SJCRH30 (cell line): ENCODE measurements at regions not wholly inside any gene's neighbourhood (a gene's known extent, or its start where the extent isn't known, plus 50 kb on each side); places are given as distances from the start of the nearest gene placed in this dataset.
A peak's percentile ranks its signal among the peaks of the same experiment; 100 is the strongest.
"Not testable (repeated sequence)": the region's sequence is repeated elsewhere in the genome, so short reads cannot be mapped to it uniquely, and the experiment has no call there.

Experiments
- DNase-seq, 2 experiments: peaks; one replicate each; pipeline ENCODE4 v3.0.0-alpha.2; 2015 to 2020
- H3K27ac ChIP-seq: fragments of 250-450 bp; sonication (Bioruptor Pico); 2 replicates; pipeline ENCODE4 v1.5.1; 2020; ENCODE audit warnings: mild to moderate bottlenecking, moderate library complexity
- H3K27me3 ChIP-seq: fragments of 250-450 bp; sonication (Bioruptor Pico); 2 replicates; pipeline ENCODE4 v1.5.1; 2020; ENCODE audit warnings: mild to moderate bottlenecking, moderate library complexity
- H3K36me3 ChIP-seq: fragments of 250-450 bp; sonication (Bioruptor Pico); 2 replicates; pipeline ENCODE4 v1.5.1; 2020; ENCODE audit warnings: mild to moderate bottlenecking, moderate library complexity
- H3K4me1 ChIP-seq: fragments of 250-450 bp; sonication (Bioruptor Pico); 2 replicates; pipeline ENCODE4 v1.5.1; 2020; ENCODE audit warnings: mild to moderate bottlenecking, moderate library complexity
- H3K4me3 ChIP-seq: fragments of 250-450 bp; sonication (Bioruptor Pico); 2 replicates; pipeline ENCODE4 v1.5.1; 2020; ENCODE audit warnings: mild to moderate bottlenecking, moderate library complexity
- H3K9me3 ChIP-seq: fragments of 250-450 bp; sonication (Bioruptor Pico); replicated peaks from 2 replicates; pipeline ENCODE4 v1.5.1; 2020; ENCODE audit warnings: mild to moderate bottlenecking, moderate library complexity

DNA sequence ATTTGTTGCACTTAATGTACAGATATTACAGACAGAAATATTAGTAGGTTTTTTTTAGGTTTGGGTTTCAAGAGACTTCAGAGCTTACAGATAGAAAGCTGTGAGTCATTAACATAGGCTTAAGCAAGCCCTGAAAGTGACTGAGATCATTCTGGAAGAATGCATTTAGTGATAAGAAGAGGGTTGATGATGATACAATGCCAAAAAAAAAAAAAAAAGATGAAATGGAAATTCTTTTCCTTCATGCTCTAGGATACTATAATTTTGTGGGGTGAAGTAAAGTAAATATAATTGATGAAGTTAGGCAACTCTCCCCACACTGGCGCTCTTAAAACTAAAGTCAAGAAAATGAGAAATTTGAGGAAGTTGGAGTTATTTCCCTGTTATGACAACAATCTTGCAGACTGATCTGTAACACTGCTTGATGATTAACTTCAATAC is 169.4 kb upstream of the ZNF385D start:
- no peaks in the 10 kb centered on the region for H3K27me3 ChIP-seq
- H3K27ac ChIP-seq: no peak overlapping the region
- DNase-seq: peak in 1 of 2 experiments; percentile 34
- no peaks in the 10 kb centered on the region for H3K36me3 ChIP-seq
- H3K4me1 ChIP-seq: peaks cover 13% of the 10 kb centered on the region
- no peak overlapping the region for H3K4me3 ChIP-seq
- no peaks in the 10 kb centered on the region for H3K9me3 ChIP-seq

DNA sequence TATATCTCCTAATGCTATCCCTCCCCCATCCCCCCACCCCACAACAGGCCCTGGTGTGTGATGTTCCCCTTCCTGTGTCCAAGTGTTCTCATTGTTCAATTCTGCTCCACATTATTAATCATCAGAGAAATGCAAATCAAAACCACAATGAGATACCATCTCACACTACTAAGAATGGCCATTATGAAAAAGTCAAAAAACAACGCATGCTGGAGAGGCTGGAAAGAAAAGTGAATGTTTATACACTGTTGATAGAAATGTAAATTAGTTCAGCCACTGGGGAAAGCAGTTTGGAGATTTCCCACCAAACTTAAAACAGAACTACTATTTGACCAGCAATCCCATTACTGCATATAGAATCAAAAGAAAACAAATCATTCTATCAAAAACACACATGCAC is 172.1 kb upstream of the ZNF385D start:
- not testable (repeated sequence) for H3K27me3 ChIP-seq, H3K27ac ChIP-seq, H3K36me3 ChIP-seq, H3K4me3 ChIP-seq, H3K9me3 ChIP-seq, DNase-seq
- H3K4me1 ChIP-seq: peaks cover 13% of the 10 kb centered on the region

DNA sequence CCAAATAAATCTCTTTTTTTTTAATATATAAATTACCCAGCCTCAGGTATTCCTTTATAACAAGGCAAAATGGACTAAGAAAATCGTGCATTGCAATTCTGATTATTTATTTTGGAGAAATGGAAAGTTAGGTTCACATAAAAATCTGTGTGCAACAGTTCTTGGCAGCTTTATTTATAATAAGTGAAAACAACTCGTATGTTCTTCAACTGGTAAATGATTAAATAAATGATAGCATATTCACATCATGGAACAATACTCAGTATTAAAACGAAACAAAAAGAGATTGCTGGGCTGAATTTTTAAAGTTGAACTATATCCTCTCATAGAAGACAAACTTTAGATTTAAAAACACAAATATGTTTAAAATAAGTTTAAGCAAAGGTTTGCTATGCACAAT is 176.3 kb upstream of the ZNF385D start:
- Histone ChIP-seq H3K27ac (no peak overlapping the region), H3K4me1 (no peaks in the 10 kb centered on the region), H3K9me3 (no peaks in the 10 kb centered on the region), H3K36me3 (no peaks in the 10 kb centered on the region), H3K4me3 (no peak overlapping the region), H3K27me3 (no peaks in the 10 kb centered on the region)
- DNase-seq: no peak

DNA sequence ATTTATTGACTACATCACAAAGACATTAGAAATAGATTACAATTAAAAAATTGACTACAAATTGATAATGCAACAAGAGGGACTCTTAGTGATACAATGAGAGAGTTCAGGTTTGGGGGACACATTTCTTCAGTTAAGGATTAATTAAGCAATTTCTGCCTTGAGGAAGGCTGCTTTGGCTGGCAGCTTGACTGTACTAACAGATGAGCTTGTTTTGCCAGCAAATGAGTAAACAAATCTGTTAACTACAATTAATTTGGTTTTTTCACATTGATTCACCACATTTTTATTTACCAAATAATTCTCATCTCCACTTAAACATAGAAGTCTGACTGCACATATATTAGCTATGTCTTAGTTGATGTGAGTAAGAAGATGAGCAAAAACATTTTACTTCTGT is 183.6 kb upstream of the ZNF385D start:
- H3K4me1 ChIP-seq: peaks cover 19% of the 10 kb centered on the region
- no peak overlapping the region for H3K4me3 ChIP-seq
- no peak for DNase-seq
- no peaks in the 10 kb centered on the region for H3K36me3 ChIP-seq
- no peaks in the 10 kb centered on the region for H3K9me3 ChIP-seq
- H3K27ac ChIP-seq: no peak overlapping the region
- H3K27me3 ChIP-seq: no peaks in the 10 kb centered on the region

DNA sequence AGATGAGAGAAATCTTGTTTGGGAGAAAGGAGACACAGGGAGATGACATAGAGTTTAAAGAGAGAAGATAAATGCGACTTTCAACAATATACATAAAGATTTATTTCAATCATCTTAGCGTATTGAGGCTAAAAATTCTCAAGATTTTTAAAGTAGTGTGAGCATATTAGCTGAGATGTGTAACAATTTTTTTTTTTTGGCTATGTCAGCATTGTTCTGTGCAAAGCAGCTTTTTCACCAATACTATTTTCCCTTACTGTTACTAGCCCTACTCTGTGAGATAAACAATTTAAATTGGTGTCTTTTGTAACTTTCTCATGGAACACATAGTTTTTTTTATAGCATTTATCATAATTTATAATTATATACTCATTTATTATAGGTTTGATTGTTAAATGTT is 185.2 kb upstream of the ZNF385D start:
- H3K9me3 ChIP-seq: no peaks in the 10 kb centered on the region
- peaks cover 19% of the 10 kb centered on the region for H3K4me1 ChIP-seq
- no peaks in the 10 kb centered on the region for H3K36me3 ChIP-seq
- DNase-seq: no peak
- H3K4me3 ChIP-seq: no peak overlapping the region
- no peaks in the 10 kb centered on the region for H3K27me3 ChIP-seq
- H3K27ac ChIP-seq: no peak overlapping the region

DNA sequence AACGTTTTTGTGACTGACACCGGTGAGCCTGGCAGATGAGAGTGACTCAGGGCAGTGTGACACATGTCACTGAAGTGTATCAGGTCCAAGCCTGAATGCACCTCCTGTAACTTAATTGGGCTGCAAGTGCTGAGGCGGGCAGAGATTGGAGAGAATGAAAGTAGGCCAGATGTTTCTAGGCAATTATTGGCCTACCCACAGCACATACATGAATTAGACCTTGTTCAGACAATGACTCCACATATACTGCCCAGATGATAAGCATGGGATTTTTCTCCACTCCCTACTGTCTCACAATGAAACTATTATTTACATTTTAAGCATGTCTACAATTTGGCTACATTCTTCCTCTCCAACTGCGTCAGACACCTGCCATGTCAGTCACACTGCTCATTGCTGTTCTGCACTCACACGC is 187.3 kb upstream of the ZNF385D start:
- Histone ChIP-seq H3K4me3 (no peak overlapping the region), H3K4me1 (peaks cover 26% of the 10 kb centered on the region), H3K36me3 (no peaks in the 10 kb centered on the region), H3K9me3 (no peaks in the 10 kb centered on the region), H3K27me3 (no peaks in the 10 kb centered on the region), H3K27ac (peak overlapping the region; percentile 61)
- peak; percentile 86 to 95 for DNase-seq

DNA sequence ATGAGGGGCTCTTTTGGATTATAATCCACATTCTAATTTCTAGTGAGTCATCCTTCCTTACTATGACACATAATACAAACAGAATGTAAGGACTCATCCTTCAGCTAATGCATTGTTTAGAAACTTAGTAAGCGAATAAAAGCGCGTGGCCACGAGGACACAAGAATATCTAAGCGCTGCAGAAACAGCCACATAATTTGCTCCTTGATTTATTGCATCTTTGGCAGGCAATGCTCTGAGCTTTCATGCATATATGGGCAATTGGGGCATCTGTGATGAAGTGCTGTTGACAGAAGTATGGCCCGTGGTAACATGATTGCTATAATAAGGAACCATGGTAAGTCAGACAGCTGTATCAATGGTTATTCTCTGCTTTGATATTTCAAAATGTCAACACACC is 191.3 kb upstream of the ZNF385D start:
- peaks cover 34% of the 10 kb centered on the region for H3K4me1 ChIP-seq
- DNase-seq: peak; percentile 50 to 72
- 0 out of 2 replicates have a peak overlapping the region, but pooled peaks have one; percentile 12 for H3K27ac ChIP-seq

DNA sequence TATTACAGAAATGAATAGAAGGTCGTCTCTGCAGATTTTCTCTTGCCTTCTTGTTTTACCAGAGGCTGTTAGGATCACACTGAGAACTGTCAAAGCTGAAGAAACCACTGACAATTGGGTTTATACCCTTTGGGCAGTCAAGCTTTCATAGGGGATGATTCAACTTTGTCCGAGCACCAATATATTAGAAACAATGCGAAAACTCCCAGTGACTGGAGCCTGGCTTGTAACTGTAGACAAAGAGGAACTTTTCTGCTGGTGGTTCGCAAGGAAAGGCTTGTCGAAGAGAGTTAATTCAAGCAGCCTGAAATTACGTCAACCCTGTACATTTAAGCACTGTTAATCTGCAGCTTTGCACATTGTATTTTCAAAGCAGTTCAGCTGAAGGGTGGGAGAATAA is 193.2 kb upstream of the ZNF385D start:
- H3K27me3 ChIP-seq: no peaks in the 10 kb centered on the region
- peaks cover 18% of the 10 kb centered on the region for H3K4me1 ChIP-seq
- DNase-seq: peak; percentile 64 to 88

More for the DNA sequence above, 191.3 kb upstream of the ZNF385D start:
- Histone ChIP-seq H3K4me3 (no peak overlapping the region), H3K36me3 (no peaks in the 10 kb centered on the region), H3K9me3 (no peaks in the 10 kb centered on the region), H3K27me3 (no peaks in the 10 kb centered on the region)

GRCh38 chr3:21952856-21953255 is 201.8 kb upstream of the ZNF385D start:
- Histone ChIP-seq H3K4me1 (no peaks in the 10 kb centered on the region), H3K4me3 (no peak overlapping the region), H3K36me3 (no peaks in the 10 kb centered on the region), H3K27me3 (no peaks in the 10 kb centered on the region), H3K9me3 (no peaks in the 10 kb centered on the region), H3K27ac (no peak overlapping the region)
- no peak for DNase-seq

More for the DNA sequence above, 193.2 kb upstream of the ZNF385D start:
- Histone ChIP-seq H3K4me3 (peak overlapping the region; percentile 27), H3K9me3 (no peaks in the 10 kb centered on the region), H3K27ac (peak overlapping the region; percentile 44), H3K36me3 (no peaks in the 10 kb centered on the region)

- H3K9me3 ChIP-seq: no peaks in the 10 kb centered on the region
- H3K4me3 ChIP-seq: no peak overlapping the region
- H3K27ac ChIP-seq: no peak overlapping the region
These were observed 203.7 kb upstream of the ZNF385D start for GRCh38 chr3:21954709-21955108.

DNA sequence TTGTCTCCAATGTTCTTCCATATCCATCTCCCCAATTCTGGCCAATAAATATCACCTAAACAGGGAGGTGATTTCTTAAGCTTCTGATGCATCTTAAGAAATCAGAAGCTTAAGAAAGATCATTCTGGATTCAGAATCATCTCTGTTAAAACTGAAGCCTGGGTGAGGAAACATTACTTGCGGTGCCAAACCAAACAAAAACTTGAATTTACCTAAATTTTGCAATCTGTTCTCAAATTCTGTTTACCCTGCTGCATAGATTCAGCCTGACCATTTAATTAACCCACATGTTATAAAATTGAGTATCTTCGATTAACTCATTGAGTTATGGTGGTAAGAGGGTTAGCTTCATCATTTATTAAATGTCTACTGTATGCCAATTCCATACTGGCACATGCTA is 204.4 kb upstream of the ZNF385D start:
- no peak for DNase-seq
- Histone ChIP-seq H3K4me1 (no peaks in the 10 kb centered on the region), H3K4me3 (no peak overlapping the region), H3K27me3 (0 out of 2 replicates have a peak, but pooled peaks cover 2% of the 10 kb centered on the region), H3K36me3 (no peaks in the 10 kb centered on the region), H3K27ac (no peak overlapping the region), H3K9me3 (no peaks in the 10 kb centered on the region)

More at GRCh38 chr3:21954709-21955108, 203.7 kb upstream of the ZNF385D start:
- no peak for DNase-seq
- H3K4me1 ChIP-seq: no peaks in the 10 kb centered on the region
- no peaks in the 10 kb centered on the region for H3K36me3 ChIP-seq
- H3K27me3 ChIP-seq: 0 out of 2 replicates have a peak, but pooled peaks cover 2% of the 10 kb centered on the region

- DNase-seq: no peak
- no peaks in the 10 kb centered on the region for H3K9me3 ChIP-seq
- no peaks in the 10 kb centered on the region for H3K36me3 ChIP-seq
- 0 out of 2 replicates have a peak, but pooled peaks cover 2% of the 10 kb centered on the region for H3K27me3 ChIP-seq
- H3K4me3 ChIP-seq: no peak overlapping the region
- no peak overlapping the region for H3K27ac ChIP-seq
- peaks cover 12% of the 10 kb centered on the region for H3K4me1 ChIP-seq
These were observed 209.0 kb upstream of the ZNF385D start for GRCh38 chr3:21960033-21960432.

GRCh38 chr3:21962456-21962855 is 211.4 kb upstream of the ZNF385D start:
- H3K4me3 ChIP-seq: no peak overlapping the region
- 0 out of 2 replicates have a peak, but pooled peaks cover 2% of the 10 kb centered on the region for H3K27me3 ChIP-seq
- peak; percentile 7 to 60 for DNase-seq

GRCh38 chr3:21966457-21966856 is 215.4 kb upstream of the ZNF385D start:
- peaks cover 12% of the 10 kb centered on the region for H3K4me1 ChIP-seq
- DNase-seq, H3K27ac ChIP-seq, H3K9me3 ChIP-seq, H3K4me3 ChIP-seq, H3K36me3 ChIP-seq, H3K27me3 ChIP-seq: not testable (repeated sequence)

More at GRCh38 chr3:21962456-21962855, 211.4 kb upstream of the ZNF385D start:
- no peaks in the 10 kb centered on the region for H3K36me3 ChIP-seq
- H3K27ac ChIP-seq: no peak overlapping the region
- no peaks in the 10 kb centered on the region for H3K9me3 ChIP-seq
- peaks cover 12% of the 10 kb centered on the region for H3K4me1 ChIP-seq

GRCh38 chr3:21979706-21980105 is 228.7 kb upstream of the ZNF385D start:
- no peaks in the 10 kb centered on the region for H3K36me3 ChIP-seq
- H3K4me1 ChIP-seq: no peaks in the 10 kb centered on the region
- H3K27ac ChIP-seq: no peak overlapping the region
- no peaks in the 10 kb centered on the region; the same call in 1 of the 2 replicates for H3K9me3 ChIP-seq
- no peaks in the 10 kb centered on the region for H3K27me3 ChIP-seq
- H3K4me3 ChIP-seq: no peak overlapping the region
- no peak for DNase-seq

- no peak for DNase-seq
- Histone ChIP-seq H3K36me3 (no peaks in the 10 kb centered on the region), H3K9me3 (no peaks in the 10 kb centered on the region), H3K4me3 (no peak overlapping the region), H3K27ac (no peak overlapping the region), H3K27me3 (peaks cover 13% of the 10 kb centered on the region), H3K4me1 (no peaks in the 10 kb centered on the region)
These were observed 238.5 kb upstream of the ZNF385D start for GRCh38 chr3:21989341-21990042.
